HL-60 (cell line): ENCODE measurements at regions not wholly inside any gene's neighbourhood (a gene's known extent, or its start where the extent isn't known, plus 50 kb on each side); places are given as distances from the start of the nearest gene placed in this dataset.

ENCODE experiments used
- GABPA ChIP-seq: IDR thresholded peaks from 2 replicates; pipeline ENCODE4 v1.6.1; 2012; ENCODE audit warnings: low read depth
- POLR2AphosphoS5 ChIP-seq: IDR thresholded peaks from 2 replicates; pipeline ENCODE4 v1.6.1; 2012; ENCODE audit warnings: low read depth
- TF ChIP-seq, protein P1 (sequence below): IDR thresholded peaks from one replicate; pipeline ENCODE4 v1.5.1; 2011; ENCODE audit warnings: low read length, control low read depth, inconsistent platforms; ENCODE audit not compliant: insufficient read depth
- TF ChIP-seq, protein P2 (sequence below): IDR thresholded peaks from 2 replicates; pipeline ENCODE4 v1.6.1; 2012; ENCODE audit warnings: low read depth; ENCODE audit not compliant: insufficient replicate concordance

DNA sequence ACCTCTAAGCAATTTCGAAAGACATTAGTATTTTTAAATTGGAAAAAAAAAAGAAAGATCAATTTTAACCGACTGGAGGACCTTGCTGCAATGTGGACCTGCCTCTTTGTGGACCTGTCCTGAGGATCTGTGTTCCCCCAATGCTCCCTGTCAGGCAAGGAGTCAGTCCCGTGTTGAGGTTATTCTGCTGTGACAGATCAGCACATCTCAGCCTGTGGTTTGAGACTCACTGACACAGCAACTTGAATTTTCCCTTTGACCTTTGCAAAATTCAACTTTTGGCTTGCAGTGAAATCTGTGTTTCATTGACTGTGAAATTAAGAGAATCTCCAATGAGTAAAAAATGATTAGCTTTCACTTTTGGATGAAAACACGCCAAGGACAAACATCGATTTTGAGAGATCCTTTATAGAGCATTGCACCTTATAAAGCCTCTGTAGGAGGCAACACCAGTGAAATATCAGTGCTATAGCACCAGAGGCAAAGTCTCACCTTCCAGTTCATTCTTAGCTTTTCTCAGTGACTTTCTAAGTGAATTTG is 186.9 kb downstream of the GPAT3 start:
- TF ChIP-seq, protein P1, sequence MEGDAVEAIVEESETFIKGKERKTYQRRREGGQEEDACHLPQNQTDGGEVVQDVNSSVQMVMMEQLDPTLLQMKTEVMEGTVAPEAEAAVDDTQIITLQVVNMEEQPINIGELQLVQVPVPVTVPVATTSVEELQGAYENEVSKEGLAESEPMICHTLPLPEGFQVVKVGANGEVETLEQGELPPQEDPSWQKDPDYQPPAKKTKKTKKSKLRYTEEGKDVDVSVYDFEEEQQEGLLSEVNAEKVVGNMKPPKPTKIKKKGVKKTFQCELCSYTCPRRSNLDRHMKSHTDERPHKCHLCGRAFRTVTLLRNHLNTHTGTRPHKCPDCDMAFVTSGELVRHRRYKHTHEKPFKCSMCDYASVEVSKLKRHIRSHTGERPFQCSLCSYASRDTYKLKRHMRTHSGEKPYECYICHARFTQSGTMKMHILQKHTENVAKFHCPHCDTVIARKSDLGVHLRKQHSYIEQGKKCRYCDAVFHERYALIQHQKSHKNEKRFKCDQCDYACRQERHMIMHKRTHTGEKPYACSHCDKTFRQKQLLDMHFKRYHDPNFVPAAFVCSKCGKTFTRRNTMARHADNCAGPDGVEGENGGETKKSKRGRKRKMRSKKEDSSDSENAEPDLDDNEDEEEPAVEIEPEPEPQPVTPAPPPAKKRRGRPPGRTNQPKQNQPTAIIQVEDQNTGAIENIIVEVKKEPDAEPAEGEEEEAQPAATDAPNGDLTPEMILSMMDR: no peak
- TF ChIP-seq GABPA (no peak), POLR2AphosphoS5 (no peak)
- TF ChIP-seq, protein P2, sequence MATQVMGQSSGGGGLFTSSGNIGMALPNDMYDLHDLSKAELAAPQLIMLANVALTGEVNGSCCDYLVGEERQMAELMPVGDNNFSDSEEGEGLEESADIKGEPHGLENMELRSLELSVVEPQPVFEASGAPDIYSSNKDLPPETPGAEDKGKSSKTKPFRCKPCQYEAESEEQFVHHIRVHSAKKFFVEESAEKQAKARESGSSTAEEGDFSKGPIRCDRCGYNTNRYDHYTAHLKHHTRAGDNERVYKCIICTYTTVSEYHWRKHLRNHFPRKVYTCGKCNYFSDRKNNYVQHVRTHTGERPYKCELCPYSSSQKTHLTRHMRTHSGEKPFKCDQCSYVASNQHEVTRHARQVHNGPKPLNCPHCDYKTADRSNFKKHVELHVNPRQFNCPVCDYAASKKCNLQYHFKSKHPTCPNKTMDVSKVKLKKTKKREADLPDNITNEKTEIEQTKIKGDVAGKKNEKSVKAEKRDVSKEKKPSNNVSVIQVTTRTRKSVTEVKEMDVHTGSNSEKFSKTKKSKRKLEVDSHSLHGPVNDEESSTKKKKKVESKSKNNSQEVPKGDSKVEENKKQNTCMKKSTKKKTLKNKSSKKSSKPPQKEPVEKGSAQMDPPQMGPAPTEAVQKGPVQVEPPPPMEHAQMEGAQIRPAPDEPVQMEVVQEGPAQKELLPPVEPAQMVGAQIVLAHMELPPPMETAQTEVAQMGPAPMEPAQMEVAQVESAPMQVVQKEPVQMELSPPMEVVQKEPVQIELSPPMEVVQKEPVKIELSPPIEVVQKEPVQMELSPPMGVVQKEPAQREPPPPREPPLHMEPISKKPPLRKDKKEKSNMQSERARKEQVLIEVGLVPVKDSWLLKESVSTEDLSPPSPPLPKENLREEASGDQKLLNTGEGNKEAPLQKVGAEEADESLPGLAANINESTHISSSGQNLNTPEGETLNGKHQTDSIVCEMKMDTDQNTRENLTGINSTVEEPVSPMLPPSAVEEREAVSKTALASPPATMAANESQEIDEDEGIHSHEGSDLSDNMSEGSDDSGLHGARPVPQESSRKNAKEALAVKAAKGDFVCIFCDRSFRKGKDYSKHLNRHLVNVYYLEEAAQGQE: no peak
